ENCODE measurements at regions not wholly inside any gene's neighbourhood (a gene's known extent, or its start where the extent isn't known, plus 50 kb on each side); places are given as distances from the start of the nearest gene placed in this dataset.

DNA sequence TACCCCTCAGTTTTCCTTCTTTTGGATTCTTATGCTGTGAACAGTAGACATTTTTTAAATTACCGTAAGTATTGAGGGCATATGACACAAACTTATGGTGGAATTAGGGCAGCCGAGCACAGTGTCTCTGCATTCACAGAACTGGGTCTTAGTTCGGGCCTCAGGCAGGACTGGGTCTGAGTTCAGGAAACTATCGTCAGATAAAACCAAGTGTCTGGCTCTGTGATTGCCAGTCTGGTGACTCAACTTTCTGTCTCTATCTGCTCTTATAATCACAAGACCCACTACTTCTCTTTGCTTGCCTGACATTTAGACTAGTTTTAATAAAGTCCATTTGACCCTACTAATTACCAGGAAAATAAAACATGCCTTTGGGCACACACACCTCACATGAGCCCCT is 146.2 kb downstream of the LMLN start (continued):
- TF ChIP-seq MYC (IDR thresholded peaks at IDR 0.05; ENCODE audit: low read depth, low read length), result no peak
- no peak for TF ChIP-seq MYC (CRISPR knock-in tag; IDR thresholded peaks at IDR 0.05; ENCODE audit: borderline replicate concordance, low read depth)
- no peak for TF ChIP-seq GTF2A2 (tag; IDR thresholded peaks at IDR 0.05)
- TF ChIP-seq PML (IDR thresholded peaks at IDR 0.05; ENCODE audit: low read length), result peak; percentile 61; the same call in 1 of the 2 replicates
- TF ChIP-seq, protein P1, sequence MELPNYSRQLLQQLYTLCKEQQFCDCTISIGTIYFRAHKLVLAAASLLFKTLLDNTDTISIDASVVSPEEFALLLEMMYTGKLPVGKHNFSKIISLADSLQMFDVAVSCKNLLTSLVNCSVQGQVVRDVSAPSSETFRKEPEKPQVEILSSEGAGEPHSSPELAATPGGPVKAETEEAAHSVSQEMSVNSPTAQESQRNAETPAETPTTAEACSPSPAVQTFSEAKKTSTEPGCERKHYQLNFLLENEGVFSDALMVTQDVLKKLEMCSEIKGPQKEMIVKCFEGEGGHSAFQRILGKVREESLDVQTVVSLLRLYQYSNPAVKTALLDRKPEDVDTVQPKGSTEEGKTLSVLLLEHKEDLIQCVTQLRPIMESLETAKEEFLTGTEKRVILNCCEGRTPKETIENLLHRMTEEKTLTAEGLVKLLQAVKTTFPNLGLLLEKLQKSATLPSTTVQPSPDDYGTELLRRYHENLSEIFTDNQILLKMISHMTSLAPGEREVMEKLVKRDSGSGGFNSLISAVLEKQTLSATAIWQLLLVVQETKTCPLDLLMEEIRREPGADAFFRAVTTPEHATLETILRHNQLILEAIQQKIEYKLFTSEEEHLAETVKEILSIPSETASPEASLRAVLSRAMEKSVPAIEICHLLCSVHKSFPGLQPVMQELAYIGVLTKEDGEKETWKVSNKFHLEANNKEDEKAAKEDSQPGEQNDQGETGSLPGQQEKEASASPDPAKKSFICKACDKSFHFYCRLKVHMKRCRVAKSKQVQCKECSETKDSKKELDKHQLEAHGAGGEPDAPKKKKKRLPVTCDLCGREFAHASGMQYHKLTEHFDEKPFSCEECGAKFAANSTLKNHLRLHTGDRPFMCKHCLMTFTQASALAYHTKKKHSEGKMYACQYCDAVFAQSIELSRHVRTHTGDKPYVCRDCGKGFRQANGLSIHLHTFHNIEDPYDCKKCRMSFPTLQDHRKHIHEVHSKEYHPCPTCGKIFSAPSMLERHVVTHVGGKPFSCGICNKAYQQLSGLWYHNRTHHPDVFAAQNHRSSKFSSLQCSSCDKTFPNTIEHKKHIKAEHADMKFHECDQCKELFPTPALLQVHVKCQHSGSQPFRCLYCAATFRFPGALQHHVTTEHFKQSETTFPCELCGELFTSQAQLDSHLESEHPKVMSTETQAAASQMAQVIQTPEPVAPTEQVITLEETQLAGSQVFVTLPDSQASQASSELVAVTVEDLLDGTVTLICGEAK (IDR thresholded peaks at IDR 0.05), result no peak; the same call in 1 of the 2 replicates
- TF ChIP-seq, protein P1 (CRISPR knock-in tag; IDR thresholded peaks at IDR 0.05), result no peak
- peak; percentile 31 for TF ChIP-seq SMAD1 (IDR thresholded peaks at IDR 0.05; ENCODE audit: low read depth, low read length, partially characterized antibody)
- TF ChIP-seq, protein P2, sequence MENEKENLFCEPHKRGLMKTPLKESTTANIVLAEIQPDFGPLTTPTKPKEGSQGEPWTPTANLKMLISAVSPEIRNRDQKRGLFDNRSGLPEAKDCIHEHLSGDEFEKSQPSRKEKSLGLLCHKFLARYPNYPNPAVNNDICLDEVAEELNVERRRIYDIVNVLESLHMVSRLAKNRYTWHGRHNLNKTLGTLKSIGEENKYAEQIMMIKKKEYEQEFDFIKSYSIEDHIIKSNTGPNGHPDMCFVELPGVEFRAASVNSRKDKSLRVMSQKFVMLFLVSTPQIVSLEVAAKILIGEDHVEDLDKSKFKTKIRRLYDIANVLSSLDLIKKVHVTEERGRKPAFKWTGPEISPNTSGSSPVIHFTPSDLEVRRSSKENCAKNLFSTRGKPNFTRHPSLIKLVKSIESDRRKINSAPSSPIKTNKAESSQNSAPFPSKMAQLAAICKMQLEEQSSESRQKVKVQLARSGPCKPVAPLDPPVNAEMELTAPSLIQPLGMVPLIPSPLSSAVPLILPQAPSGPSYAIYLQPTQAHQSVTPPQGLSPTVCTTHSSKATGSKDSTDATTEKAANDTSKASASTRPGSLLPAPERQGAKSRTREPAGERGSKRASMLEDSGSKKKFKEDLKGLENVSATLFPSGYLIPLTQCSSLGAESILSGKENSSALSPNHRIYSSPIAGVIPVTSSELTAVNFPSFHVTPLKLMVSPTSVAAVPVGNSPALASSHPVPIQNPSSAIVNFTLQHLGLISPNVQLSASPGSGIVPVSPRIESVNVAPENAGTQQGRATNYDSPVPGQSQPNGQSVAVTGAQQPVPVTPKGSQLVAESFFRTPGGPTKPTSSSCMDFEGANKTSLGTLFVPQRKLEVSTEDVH (IDR thresholded peaks at IDR 0.05; ENCODE audit: low read depth, partially characterized antibody), result no peak
- TF ChIP-seq, protein P3, sequence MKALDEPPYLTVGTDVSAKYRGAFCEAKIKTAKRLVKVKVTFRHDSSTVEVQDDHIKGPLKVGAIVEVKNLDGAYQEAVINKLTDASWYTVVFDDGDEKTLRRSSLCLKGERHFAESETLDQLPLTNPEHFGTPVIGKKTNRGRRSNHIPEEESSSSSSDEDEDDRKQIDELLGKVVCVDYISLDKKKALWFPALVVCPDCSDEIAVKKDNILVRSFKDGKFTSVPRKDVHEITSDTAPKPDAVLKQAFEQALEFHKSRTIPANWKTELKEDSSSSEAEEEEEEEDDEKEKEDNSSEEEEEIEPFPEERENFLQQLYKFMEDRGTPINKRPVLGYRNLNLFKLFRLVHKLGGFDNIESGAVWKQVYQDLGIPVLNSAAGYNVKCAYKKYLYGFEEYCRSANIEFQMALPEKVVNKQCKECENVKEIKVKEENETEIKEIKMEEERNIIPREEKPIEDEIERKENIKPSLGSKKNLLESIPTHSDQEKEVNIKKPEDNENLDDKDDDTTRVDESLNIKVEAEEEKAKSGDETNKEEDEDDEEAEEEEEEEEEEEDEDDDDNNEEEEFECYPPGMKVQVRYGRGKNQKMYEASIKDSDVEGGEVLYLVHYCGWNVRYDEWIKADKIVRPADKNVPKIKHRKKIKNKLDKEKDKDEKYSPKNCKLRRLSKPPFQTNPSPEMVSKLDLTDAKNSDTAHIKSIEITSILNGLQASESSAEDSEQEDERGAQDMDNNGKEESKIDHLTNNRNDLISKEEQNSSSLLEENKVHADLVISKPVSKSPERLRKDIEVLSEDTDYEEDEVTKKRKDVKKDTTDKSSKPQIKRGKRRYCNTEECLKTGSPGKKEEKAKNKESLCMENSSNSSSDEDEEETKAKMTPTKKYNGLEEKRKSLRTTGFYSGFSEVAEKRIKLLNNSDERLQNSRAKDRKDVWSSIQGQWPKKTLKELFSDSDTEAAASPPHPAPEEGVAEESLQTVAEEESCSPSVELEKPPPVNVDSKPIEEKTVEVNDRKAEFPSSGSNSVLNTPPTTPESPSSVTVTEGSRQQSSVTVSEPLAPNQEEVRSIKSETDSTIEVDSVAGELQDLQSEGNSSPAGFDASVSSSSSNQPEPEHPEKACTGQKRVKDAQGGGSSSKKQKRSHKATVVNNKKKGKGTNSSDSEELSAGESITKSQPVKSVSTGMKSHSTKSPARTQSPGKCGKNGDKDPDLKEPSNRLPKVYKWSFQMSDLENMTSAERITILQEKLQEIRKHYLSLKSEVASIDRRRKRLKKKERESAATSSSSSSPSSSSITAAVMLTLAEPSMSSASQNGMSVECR (CRISPR knock-in tag; IDR thresholded peaks at IDR 0.05), result no peak
- no peak for TF ChIP-seq ZNF133 (CRISPR knock-in tag; IDR thresholded peaks at IDR 0.05)
- no peak for TF ChIP-seq FOXJ2 (tag; IDR thresholded peaks at IDR 0.05)
- TF ChIP-seq RBFOX2 (IDR thresholded peaks at IDR 0.05; ENCODE audit: low read depth, low read length), result peak; percentile 61
- no peak for TF ChIP-seq ZBTB8A (IDR thresholded peaks at IDR 0.05; ENCODE audit: partially characterized antibody)

Data from K562 (cell line).